ENCODE measurements at regions not wholly inside any gene's neighbourhood (a gene's known extent, or its start where the extent isn't known, plus 50 kb on each side); places are given as distances from the start of the nearest gene placed in this dataset.
A peak's percentile ranks its signal among the peaks of the same experiment; 100 is the strongest.

DNA sequence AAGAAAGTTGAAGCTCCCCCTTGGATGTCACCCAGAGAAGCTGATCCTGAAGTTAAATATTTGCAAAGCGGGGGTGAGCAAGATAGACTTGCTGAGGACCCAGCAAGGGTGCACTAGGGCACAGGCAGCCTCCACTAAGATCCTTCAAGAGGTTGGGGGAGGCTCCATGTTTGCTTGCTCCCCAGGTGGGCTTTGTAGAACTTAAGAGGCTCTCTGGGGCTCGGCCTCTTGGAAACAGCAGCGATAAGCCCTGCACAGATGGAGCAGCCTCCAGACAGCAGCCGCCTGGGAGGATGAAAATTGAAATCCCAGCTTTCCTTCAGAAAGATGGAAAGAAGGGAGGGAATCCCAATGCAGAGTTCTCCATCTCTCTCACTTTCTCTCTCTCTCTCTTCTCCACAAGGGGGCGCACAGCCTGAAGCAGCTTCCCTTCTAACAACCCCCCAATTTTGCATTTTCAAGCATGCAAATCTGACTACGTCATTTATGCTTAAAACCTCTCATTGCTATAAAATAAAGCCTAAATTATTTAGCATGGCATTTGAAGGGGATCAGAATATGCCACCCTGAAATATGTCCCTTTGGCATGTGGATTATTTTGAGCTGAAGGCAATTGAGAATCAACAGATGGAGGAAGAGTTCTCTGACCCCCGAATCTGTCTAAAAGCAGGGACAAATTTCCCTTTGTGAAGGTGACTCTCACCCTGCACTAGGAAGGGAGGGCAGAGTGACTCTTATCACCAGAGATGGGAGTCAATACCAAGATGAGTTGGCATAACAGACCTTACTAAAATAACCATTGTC, 185.7 kb upstream of the KLHL29 start:
- no peaks in the 10 kb centered on the region for H4K20me1 ChIP-seq (ENCODE audit: low read depth)
- no peak overlapping the region for H3K4me3 Mint-ChIP-seq
- no peak overlapping the region for H3K4me3 ChIP-seq
- H3K9me3 ChIP-seq (ENCODE audit: low read depth): peaks cover 4% of the 10 kb centered on the region
- H3K36me3 Mint-ChIP-seq: no peaks in the 10 kb centered on the region
- TF ChIP-seq EZH2phosphoT487 (IDR thresholded peaks at IDR 0.05) (no peak), EZH2 (IDR thresholded peaks at IDR 0.05) (no peak), CTCF (IDR thresholded peaks at IDR 0.05) (peak; percentile 62)
- H3K4me1 ChIP-seq: no peaks in the 10 kb centered on the region
- peak overlapping the region; percentile 18 for H3K27ac ChIP-seq
- peak overlapping the region; percentile 69 for H2AFZ ChIP-seq (replicated peaks)
- H3K27me3 Mint-ChIP-seq (ENCODE audit: insufficient read depth, low read depth): peaks cover 4% of the 10 kb centered on the region
- DNase-seq (ENCODE audit: low spot score): peak; percentile 46
- H3K36me3 ChIP-seq: no peaks in the 10 kb centered on the region
- H3K4me2 ChIP-seq: no peak overlapping the region
- H3K27ac Mint-ChIP-seq: no peak overlapping the region
- H3K9ac ChIP-seq: no peak overlapping the region
- peaks cover 23% of the 10 kb centered on the region for H3F3A ChIP-seq (ENCODE audit: low read depth)
- no peaks in the 10 kb centered on the region for H3K79me2 ChIP-seq (ENCODE audit: low read depth)
- no peaks in the 10 kb centered on the region for H3K27me3 ChIP-seq
- H3K4me1 Mint-ChIP-seq: no peaks in the 10 kb centered on the region
- peaks cover 15% of the 10 kb centered on the region for H3K9me3 Mint-ChIP-seq

GRCh38 chr2:23200068-23200786, 184.8 kb upstream of the KLHL29 start:
- Histone ChIP-seq H3K9me3 (ENCODE audit: low read depth) (peaks cover 4% of the 10 kb centered on the region), H3K79me2 (ENCODE audit: low read depth) (no peaks in the 10 kb centered on the region), H3K36me3 (no peaks in the 10 kb centered on the region), H3K27ac (no peak overlapping the region), H3K4me2 (no peak overlapping the region), H3K27me3 (no peaks in the 10 kb centered on the region), H2AFZ (replicated peaks) (no peak overlapping the region), H4K20me1 (ENCODE audit: low read depth) (no peaks in the 10 kb centered on the region), H3K4me1 (no peaks in the 10 kb centered on the region), H3K4me3 (no peak overlapping the region), H3F3A (ENCODE audit: low read depth) (peaks cover 23% of the 10 kb centered on the region), H3K9ac (no peak overlapping the region)
- Mint-ChIP-seq H3K27ac (no peak overlapping the region), H3K27me3 (ENCODE audit: insufficient read depth, low read depth) (peaks cover 4% of the 10 kb centered on the region), H3K4me1 (no peaks in the 10 kb centered on the region), H3K9me3 (peaks cover 15% of the 10 kb centered on the region), H3K4me3 (no peak overlapping the region), H3K36me3 (no peaks in the 10 kb centered on the region)
- DNase-seq (ENCODE audit: low spot score): no peak
- TF ChIP-seq EZH2 (IDR thresholded peaks at IDR 0.05) (no peak), CTCF (IDR thresholded peaks at IDR 0.05) (no peak), EZH2phosphoT487 (IDR thresholded peaks at IDR 0.05) (no peak)

DNA sequence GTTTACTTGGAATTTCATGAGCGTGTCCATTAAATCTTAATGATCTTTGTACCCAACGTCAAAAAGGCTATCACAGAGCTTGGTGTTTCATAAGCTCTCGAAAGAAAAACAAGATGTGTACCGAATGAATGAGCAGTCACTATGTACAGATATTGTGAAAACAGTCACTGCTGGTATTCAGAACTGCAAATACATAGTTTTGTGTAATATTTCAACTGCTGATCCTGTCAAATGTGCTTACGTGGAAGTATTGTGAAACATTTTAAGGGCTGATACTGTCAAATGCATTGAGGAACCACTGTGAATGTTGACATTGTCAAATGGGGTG, 184.2 kb upstream of the KLHL29 start:
- no peaks in the 10 kb centered on the region for H3K27me3 ChIP-seq

More for the DNA sequence above, 184.2 kb upstream of the KLHL29 start:
- Histone ChIP-seq H4K20me1 (ENCODE audit: low read depth) (no peaks in the 10 kb centered on the region), H2AFZ (replicated peaks) (no peak overlapping the region), H3K4me3 (no peak overlapping the region), H3K9me3 (ENCODE audit: low read depth) (peaks cover 4% of the 10 kb centered on the region), H3K4me1 (no peaks in the 10 kb centered on the region), H3K79me2 (ENCODE audit: low read depth) (no peaks in the 10 kb centered on the region), H3K27ac (no peak overlapping the region), H3K36me3 (no peaks in the 10 kb centered on the region), H3F3A (ENCODE audit: low read depth) (peaks cover 23% of the 10 kb centered on the region), H3K4me2 (no peak overlapping the region), H3K9ac (no peak overlapping the region)
- DNase-seq (ENCODE audit: low spot score): no peak
- Mint-ChIP-seq H3K27ac (no peak overlapping the region), H3K4me1 (no peaks in the 10 kb centered on the region), H3K4me3 (no peak overlapping the region), H3K9me3 (peaks cover 15% of the 10 kb centered on the region), H3K36me3 (no peaks in the 10 kb centered on the region), H3K27me3 (ENCODE audit: insufficient read depth, low read depth) (peaks cover 4% of the 10 kb centered on the region)
- no peak for TF ChIP-seq EZH2 (IDR thresholded peaks at IDR 0.05)
- TF ChIP-seq EZH2phosphoT487 (IDR thresholded peaks at IDR 0.05): no peak
